GM12878 (cell line): ENCODE measurements at regions not wholly inside any gene's neighbourhood (a gene's known extent, or its start where the extent isn't known, plus 50 kb on each side); places are given as distances from the start of the nearest gene placed in this dataset.

Source experiments
- ATAC-seq: fragments of 200-7000 bp; cut with Tn5 transposase; 3 replicates; pipeline ENCODE4 v1.9.1; 2020; ENCODE audit warnings: mild to moderate bottlenecking, moderate library complexity
- BruUV-seq: library from RNA; stranded (reverse); fragments of 400-500 nt; replicated peaks from 2 replicates; lab custom pipeline; 2021; lab: Mats Ljungman, UMichigan
- CTCF ChIA-PET: fragments of 300-600 bp; sonication (Branson Sonifier 250); formaldehyde crosslinking; extraction: SDS; loops from one replicate; lab custom pipeline; 2021; ENCODE audit warnings: inconsistent platforms; lab: Yijun Ruan, JAX
- POLR2A ChIA-PET: fragments of 350-600 bp; formaldehyde crosslinking; extraction: SDS; loops from one replicate; lab custom pipeline; 2021; ENCODE audit warnings: inconsistent platforms; lab: Charles Lee
- RAD21 ChIA-PET: fragments of 300-600 bp; sonication (Branson Sonifier 250); formaldehyde crosslinking; loops from one replicate; lab custom pipeline; 2023; ENCODE audit warnings: antibody characterized with exemption; ENCODE audit not compliant: unreplicated experiment; lab: Charles Lee
- SMC1A ChIA-PET: fragments of 300-600 bp; sonication (Branson Sonifier 250); formaldehyde crosslinking; loops from one replicate; lab custom pipeline; 2023; ENCODE audit not compliant: unreplicated experiment, uncharacterized antibody; lab: Charles Lee
- DNase-seq: peaks from one replicate; pipeline ENCODE4 v3.0.0-alpha.2; 2011; ENCODE audit warnings: low read depth, low spot score
- FAIRE-seq: peaks from 3 replicates; lab custom pipeline; 2011; peaks lifted over from hg19 to GRCh38; lab: Jason Lieb, UNC
- H2AFZ ChIP-seq: 2 replicates; pipeline ENCODE4 v1.6.0; 2011; ENCODE audit warnings: low read depth, low read length, control low read depth; ENCODE audit not compliant: control insufficient read depth
- H3K27ac ChIP-seq: 2 replicates; pipeline ENCODE4 v1.5.1; 2011; ENCODE audit warnings: control low read depth; ENCODE audit not compliant: control insufficient read depth, insufficient read depth
- H3K27me3 ChIP-seq, 2 experiments: replicated peaks in 1 of 2; 2 replicates each; pipeline versions ENCODE4 v1.6.0 to v1.6.1; 2011; ENCODE audit warnings: low read length in 1 of 2; ENCODE audit not compliant: control insufficient read depth in 2 of 2, insufficient read depth in 2 of 2
- H3K36me3 ChIP-seq, 2 experiments: 2 replicates each; pipeline ENCODE4 v1.5.1; 2011; ENCODE audit warnings: low read length in 1 of 2; ENCODE audit not compliant: control insufficient read depth in 2 of 2, insufficient read depth in 2 of 2
- H3K4me1 ChIP-seq: 2 replicates; pipeline ENCODE4 v1.6.1; 2011; ENCODE audit warnings: mild to moderate bottlenecking, low read length, moderate library complexity, mixed read lengths; ENCODE audit not compliant: control insufficient read depth, insufficient read depth
- H3K4me2 ChIP-seq: 2 replicates; pipeline ENCODE4 v1.6.0; 2011; ENCODE audit warnings: control low read depth; ENCODE audit not compliant: control insufficient read depth, insufficient read depth
- H3K4me3 ChIP-seq: fragments of 200-600 bp; sonication (generic); 2 replicates; pipeline ENCODE4 v1.5.1; 2016
- H3K79me2 ChIP-seq: 2 replicates; pipeline ENCODE4 v1.6.0; 2011; ENCODE audit warnings: low read length; ENCODE audit not compliant: control insufficient read depth, insufficient read depth
- H3K9ac ChIP-seq: 2 replicates; pipeline ENCODE4 v1.8.0; 2011; ENCODE audit warnings: low read length, control low read depth, mixed read lengths; ENCODE audit not compliant: control insufficient read depth, insufficient read depth
- H3K9me3 ChIP-seq: replicated peaks from 3 replicates; pipeline ENCODE4 v1.5.1; 2011; ENCODE audit warnings: mild to moderate bottlenecking, low read length; ENCODE audit not compliant: control insufficient read depth, insufficient read depth
- H4K20me1 ChIP-seq: 2 replicates; pipeline ENCODE4 v1.6.0; 2011; ENCODE audit not compliant: control insufficient read depth, insufficient read depth
- CBFB ChIP-seq: IDR thresholded peaks from 2 replicates; pipeline ENCODE4 v1.6.1; 2016; ENCODE audit warnings: antibody characterized with exemption, low read depth
- ESRRA ChIP-seq: IDR thresholded peaks from 2 replicates; pipeline ENCODE4 v1.6.1; 2012; ENCODE audit warnings: mild to moderate bottlenecking, low read length, improper control_type of control experiment
- HDAC2 ChIP-seq: fragments of 200-600 bp; sonication (generic); IDR thresholded peaks from 2 replicates; pipeline ENCODE4 v1.6.1; 2017
- JUNB ChIP-seq: IDR thresholded peaks from 2 replicates; pipeline ENCODE4 v1.6.1; 2016; ENCODE audit warnings: antibody characterized with exemption, mild to moderate bottlenecking
- KAT2A ChIP-seq: conservative IDR thresholded peaks from 2 replicates; pipeline ENCODE4 v1.6.1; 2011; ENCODE audit warnings: low read depth, low read length; ENCODE audit not compliant: control insufficient read depth
- KLF5 ChIP-seq: fragments of 450-650 bp; IDR thresholded peaks from 2 replicates; pipeline ENCODE4 v1.6.1; 2014; ENCODE audit warnings: mild to moderate bottlenecking; ENCODE audit not compliant: partially characterized antibody
- MYC ChIP-seq: IDR thresholded peaks from 2 replicates; pipeline ENCODE4 v1.6.1; 2011; ENCODE audit warnings: mild to moderate bottlenecking, low read length, moderate library complexity, inconsistent platforms; ENCODE audit not compliant: insufficient read depth, insufficient replicate concordance, insufficient read length, severe bottlenecking
- NR2F1 ChIP-seq: fragments of 450-650 bp; conservative IDR thresholded peaks from 2 replicates; pipeline ENCODE4 v1.6.1; 2017; ENCODE audit warnings: mild to moderate bottlenecking
- RAD21 ChIP-seq: IDR thresholded peaks from 2 replicates; pipeline ENCODE4 v1.6.1; 2011; ENCODE audit warnings: mild to moderate bottlenecking, low read depth, low read length, moderate library complexity; ENCODE audit not compliant: insufficient read depth
- SMC3 ChIP-seq: IDR thresholded peaks from 2 replicates; pipeline ENCODE4 v1.6.1; 2011; ENCODE audit warnings: low read length, improper control_type of control experiment, borderline replicate concordance
- SREBF1 ChIP-seq: IDR thresholded peaks from 2 replicates; pipeline ENCODE4 v1.6.1; 2012; ENCODE audit warnings: mild to moderate bottlenecking, low read length
- ZNF217 ChIP-seq: fragments of 450-650 bp; IDR thresholded peaks from 2 replicates; pipeline ENCODE4 v1.6.1; 2017; ENCODE audit warnings: antibody characterized with exemption, mild to moderate bottlenecking
- ZNF687 ChIP-seq: fragments of 450-650 bp; IDR thresholded peaks from 2 replicates; pipeline ENCODE4 v1.6.1; 2017; ENCODE audit warnings: mild to moderate bottlenecking, moderate library complexity
- WGBS: methylation state at CpG from one replicate; pipeline ENCODE4 v1.1.6; 2016; ENCODE audit warnings: low lambda C conversion rate; ENCODE audit not compliant: insufficient replicate concordance, insufficient coverage; ENCODE audit errors: missing lambda C conversion rate; 5-methylcytosine and 5-hydroxymethylcytosine counted together
- in situ Hi-C: fragments of 300-500 bp; cut with MboI; formaldehyde crosslinking; loops from 9 replicates; pipeline ENCODE4 v1.14.3; 2018; ENCODE audit warnings: mixed read lengths
- intact Hi-C: fragments of 100-400 bp; cut with micrococcal nuclease; formaldehyde crosslinking; loops from one replicate; pipeline ENCODE4 v1.14.2; 2022; ENCODE audit not compliant: unreplicated experiment
- TF ChIP-seq, protein P1 (sequence below): IDR thresholded peaks from 2 replicates; pipeline ENCODE4 v1.6.1; 2011; ENCODE audit warnings: low read depth, mild to moderate bottlenecking, low read length, moderate library complexity, borderline replicate concordance; ENCODE audit errors: extremely low read depth

DNA sequence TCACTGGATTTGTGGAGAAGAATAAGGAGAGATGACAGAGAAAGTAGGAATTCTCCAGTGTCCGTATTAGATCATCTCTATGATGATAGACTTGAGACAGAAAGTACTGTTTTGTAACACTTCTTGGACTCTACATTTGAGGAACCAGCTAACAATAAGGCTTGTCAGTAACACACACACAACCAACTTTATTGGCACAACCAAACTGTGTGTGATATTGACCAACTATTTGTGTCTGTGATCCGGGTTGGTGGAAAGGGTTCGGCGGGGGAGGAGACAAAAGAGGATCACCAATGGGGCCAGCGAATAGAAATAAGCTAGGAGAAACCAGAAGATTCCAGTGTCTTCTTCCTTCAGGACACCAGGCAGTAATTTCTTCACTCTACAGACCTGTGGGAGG is 79.8 kb downstream of the MARCHF4 start (continued):
- TF ChIP-seq MYC (no peak), JUNB (no peak), ZNF687 (no peak), CBFB (no peak), SMC3 (no peak), HDAC2 (no peak)
- TF ChIP-seq, protein P1, sequence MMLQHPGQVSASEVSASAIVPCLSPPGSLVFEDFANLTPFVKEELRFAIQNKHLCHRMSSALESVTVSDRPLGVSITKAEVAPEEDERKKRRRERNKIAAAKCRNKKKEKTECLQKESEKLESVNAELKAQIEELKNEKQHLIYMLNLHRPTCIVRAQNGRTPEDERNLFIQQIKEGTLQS: no peak

- no peak for FAIRE-seq
- intact Hi-C loops (no loop called here), in situ Hi-C loops (no loop called here)
- DNase-seq: no peak
- H3K4me3 ChIP-seq: no peak overlapping the region
- TF ChIP-seq KLF5 (no peak), RAD21 (no peak), ZNF217 (no peak), KAT2A (no peak), ESRRA (no peak), SREBF1 (no peak), NR2F1 (no peak)
- CTCF ChIA-PET: no interaction called here
- no peaks in the 10 kb centered on the region for H4K20me1 ChIP-seq
- RAD21 ChIA-PET: interaction anchor here (0.8 to 1.3 kb wide), 2 partner anchors 20 to 144 kb away, joined by 3 read pairs; no protein-coding TSS in a partner anchor
- no peaks in the 10 kb centered on the region for H3K4me1 ChIP-seq
- H3K9ac ChIP-seq: no peak overlapping the region
- no peak overlapping the region for H2AFZ ChIP-seq
- H3K9me3 ChIP-seq: no peaks in the 10 kb centered on the region
- no peaks in the 10 kb centered on the region for H3K27me3 ChIP-seq
- POLR2A ChIA-PET: interaction anchor here (0.6 kb wide), 1 partner anchor 47 kb away, joined by 5 read pairs; no protein-coding TSS in a partner anchor
- BruUV-seq: no TSS peak
- ATAC-seq: no peak
- no peak overlapping the region for H3K27ac ChIP-seq
- no peaks in the 10 kb centered on the region for H3K36me3 ChIP-seq
- SMC1A ChIA-PET: interaction anchor here (1.3 kb wide), 1 partner anchor 13 kb away, joined by 6 read pairs; no protein-coding TSS in a partner anchor
- H3K4me2 ChIP-seq: no peak overlapping the region
- WGBS: 0% methylated on average over 2 of the region's 2 CpGs
- H3K79me2 ChIP-seq: no peaks in the 10 kb centered on the region
These were observed 82.8 kb downstream of the MARCHF4 start for GRCh38 chr2:216289470-216289869.
